ELR (cell line): ENCODE measurements at regions not wholly inside any gene's neighbourhood (a gene's known extent, or its start where the extent isn't known, plus 50 kb on each side); places are given as distances from the start of the nearest gene placed in this dataset.
"Not testable (repeated sequence)": the region's sequence is repeated elsewhere in the genome, so short reads cannot be mapped to it uniquely, and the experiment has no call there.

Experiments used
- DNase-seq: peaks from one replicate; pipeline ENCODE4 v3.0.0-alpha.2; 2015; ENCODE audit warnings: low read depth

GRCh38 chr5:2168601-2169429, 286.1 kb upstream of the IRX4 start:
- DNase-seq: no peak

GRCh38 chr5:2167671-2168070, 284.9 kb upstream of the IRX4 start:
- DNase-seq: no peak

- no peak for DNase-seq
Observed at GRCh38 chr5:2166979-2167377, 284.3 kb upstream of the IRX4 start.

GRCh38 chr5:2166306-2166978, 283.7 kb upstream of the IRX4 start:
- no peak for DNase-seq

- no peak for DNase-seq
Observed at GRCh38 chr5:2165615-2166305, 283.0 kb upstream of the IRX4 start.

- no peak for DNase-seq
Observed at GRCh38 chr5:2165203-2165602, 282.5 kb upstream of the IRX4 start.

- no peak for DNase-seq
Observed at GRCh38 chr5:2164586-2164985, 281.9 kb upstream of the IRX4 start.

GRCh38 chr5:2163940-2164490, 281.3 kb upstream of the IRX4 start:
- no peak for DNase-seq

- no peak for DNase-seq
Observed at GRCh38 chr5:2163060-2163856, 280.5 kb upstream of the IRX4 start.

- DNase-seq: no peak
Observed at GRCh38 chr5:2160811-2161210, 278.1 kb upstream of the IRX4 start.

- DNase-seq: no peak
Observed at GRCh38 chr5:2158767-2159166, 276.0 kb upstream of the IRX4 start.

GRCh38 chr5:2158109-2158508, 275.4 kb upstream of the IRX4 start:
- no peak for DNase-seq

- no peak for DNase-seq
Observed at GRCh38 chr5:2157372-2157771, 274.6 kb upstream of the IRX4 start.

- no peak for DNase-seq
Observed at GRCh38 chr5:2156358-2157059, 273.8 kb upstream of the IRX4 start.

- no peak for DNase-seq
Observed at GRCh38 chr5:2155556-2155955, 272.8 kb upstream of the IRX4 start.

- DNase-seq: no peak
Observed at GRCh38 chr5:2153802-2154201, 271.1 kb upstream of the IRX4 start.

- no peak for DNase-seq
Observed at GRCh38 chr5:2153350-2153749, 270.6 kb upstream of the IRX4 start.

- DNase-seq: not testable (repeated sequence)
Observed at GRCh38 chr5:2151301-2151888, 268.7 kb upstream of the IRX4 start.

GRCh38 chr5:2149195-2149539, 266.4 kb upstream of the IRX4 start:
- DNase-seq: no peak

GRCh38 chr5:2148312-2149194, 265.8 kb upstream of the IRX4 start:
- no peak for DNase-seq
